Naive thymus-derived CD4-positive, alpha-beta T cell (primary cell): ENCODE measurements at regions not wholly inside any gene's neighbourhood (a gene's known extent, or its start where the extent isn't known, plus 50 kb on each side); places are given as distances from the start of the nearest gene placed in this dataset.
A peak's percentile ranks its signal among the peaks of the same experiment; 100 is the strongest.

Experiments used
- ATAC-seq: fragments of 150-1000 bp; cut with Tn5 transposase; 2 replicates; pipeline ENCODE4 v1.10.0; 2021; ENCODE audit warnings: mild to moderate bottlenecking, moderate library complexity
- CTCF ChIA-PET: fragments of 350-600 bp; sonication (Branson Sonifier 250); formaldehyde crosslinking; loops from one replicate; lab custom pipeline; 2021; ENCODE audit warnings: antibody characterized with exemption; lab: Charles Lee
- POLR2A ChIA-PET: fragments of 350-600 bp; sonication (Branson Sonifier 250); formaldehyde crosslinking; loops from one replicate; lab custom pipeline; 2021; ENCODE audit warnings: antibody characterized with exemption, inconsistent platforms; lab: Charles Lee
- DNase-seq, 9 donors: peaks; one replicate each; pipeline versions ENCODE4 v3.0.0 to v3.0.0-alpha.2; 2020 to 2022; ENCODE audit warnings: mixed read lengths in 1 of 9
- H3K27ac ChIP-seq: one replicate; pipeline ENCODE4 v1.7.0; 2013; ENCODE audit warnings: mild to moderate bottlenecking, low read depth, low read length, moderate library complexity
- H3K27me3 ChIP-seq, 2 donors: one replicate each; pipeline ENCODE4 v1.7.0; 2013; ENCODE audit warnings: low read length in 2 of 2, mild to moderate bottlenecking in 2 of 2, moderate library complexity in 2 of 2; ENCODE audit not compliant: control insufficient read depth in 2 of 2, insufficient read depth in 2 of 2
- H3K36me3 ChIP-seq, 3 experiments: 1 replicate in 2 of 3; 2 replicates in 1 of 3; pipeline ENCODE4 v1.7.0; 2013; ENCODE audit warnings: low read length in 3 of 3, mild to moderate bottlenecking in 3 of 3, moderate library complexity in 1 of 3; ENCODE audit not compliant: insufficient read depth in 3 of 3, control insufficient read depth in 2 of 3
- H3K4me1 ChIP-seq, 2 donors: one replicate each; pipeline ENCODE4 v1.7.0; 2013; ENCODE audit warnings: low read length in 2 of 2, mild to moderate bottlenecking in 2 of 2, moderate library complexity in 1 of 2; ENCODE audit not compliant: control insufficient read depth in 2 of 2, insufficient read depth in 2 of 2
- H3K4me3 ChIP-seq: 2 replicates; pipeline ENCODE4 v1.7.0; 2013; ENCODE audit warnings: mild to moderate bottlenecking, low read length
- H3K9me3 ChIP-seq, 3 experiments: 1 replicate in 2 of 3; 2 replicates in 1 of 3; pipeline ENCODE4 v1.7.0; 2013; ENCODE audit warnings: low read length in 3 of 3; ENCODE audit not compliant: control insufficient read depth in 2 of 3
- H3K27ac Mint-ChIP-seq, 9 donors: one replicate each; pipeline ENCODE4 v1.8.0; 2020 to 2022; ENCODE audit warnings: mixed read lengths in 9 of 9, mild to moderate bottlenecking in 8 of 9, moderate library complexity in 5 of 9, inconsistent platforms in 2 of 9
- H3K27me3 Mint-ChIP-seq, 5 donors: one replicate each; pipeline ENCODE4 v1.8.0; 2021 to 2022; ENCODE audit warnings: mixed read lengths in 5 of 5, mild to moderate bottlenecking in 1 of 5
- H3K36me3 Mint-ChIP-seq, 5 donors: one replicate each; pipeline ENCODE4 v1.8.0; 2020 to 2022; ENCODE audit warnings: mixed read lengths in 5 of 5, mild to moderate bottlenecking in 3 of 5, inconsistent platforms in 1 of 5
- H3K4me1 Mint-ChIP-seq, 7 donors: one replicate each; pipeline ENCODE4 v1.8.0; 2020 to 2022; ENCODE audit warnings: mixed read lengths in 7 of 7, mild to moderate bottlenecking in 3 of 7, inconsistent platforms in 1 of 7
- H3K4me3 Mint-ChIP-seq, 10 donors: one replicate each; pipeline ENCODE4 v1.8.0; 2020 to 2022; ENCODE audit warnings: mild to moderate bottlenecking in 10 of 10, mixed read lengths in 10 of 10, moderate library complexity in 6 of 10, inconsistent platforms in 2 of 10
- H3K9me3 Mint-ChIP-seq, 11 donors: one replicate each; pipeline ENCODE4 v1.8.0; 2020 to 2022; ENCODE audit warnings: mixed read lengths in 11 of 11, mild to moderate bottlenecking in 4 of 11, inconsistent platforms in 1 of 11, moderate library complexity in 1 of 11
- intact Hi-C, 2 donors: fragments of 100-400 bp; cut with micrococcal nuclease; formaldehyde crosslinking; loops; one replicate each; pipeline ENCODE4 v1.15.1; 2023

GRCh38 chr2:7971841-7972240 is 710.0 kb upstream of the ID2 start:
- intact Hi-C loops: no loop called here
- H3K4me3 Mint-ChIP-seq: no peak overlapping the region
- Histone ChIP-seq H3K27ac (no peak overlapping the region), H3K9me3 (no peaks in the 10 kb centered on the region), H3K27me3 (no peaks in the 10 kb centered on the region), H3K36me3 (no peaks in the 10 kb centered on the region), H3K4me3 (no peak overlapping the region), H3K4me1 (no peaks in the 10 kb centered on the region)
- no peaks in the 10 kb centered on the region for H3K36me3 Mint-ChIP-seq
- POLR2A ChIA-PET: no interaction called here
- H3K9me3 Mint-ChIP-seq: no peaks in the 10 kb centered on the region
- DNase-seq: no peak
- peaks cover 0 to 2% (median 0%) of the 10 kb centered on the region in 5 donors for H3K27me3 Mint-ChIP-seq
- no peak for ATAC-seq
- H3K4me1 Mint-ChIP-seq: no peaks in the 10 kb centered on the region
- H3K27ac Mint-ChIP-seq: no peak overlapping the region
- CTCF ChIA-PET: no interaction called here

GRCh38 chr2:7972670-7973069 is 709.2 kb upstream of the ID2 start:
- no peaks in the 10 kb centered on the region for H3K27me3 ChIP-seq
- Mint-ChIP-seq H3K27me3 (no peaks in the 10 kb centered on the region), H3K4me1 (peaks cover 0 to 3% (median 1%) of the 10 kb centered on the region in 7 donors), H3K4me3 (no peak overlapping the region), H3K27ac (no peak overlapping the region), H3K36me3 (no peaks in the 10 kb centered on the region), H3K9me3 (no peaks in the 10 kb centered on the region)
- intact Hi-C loops: no loop called here
- POLR2A ChIA-PET: no interaction called here
- H3K36me3 ChIP-seq: no peaks in the 10 kb centered on the region
- no peak overlapping the region for H3K4me3 ChIP-seq
- H3K4me1 ChIP-seq: no peaks in the 10 kb centered on the region
- no peak for ATAC-seq
- no peak overlapping the region for H3K27ac ChIP-seq
- DNase-seq: no peak
- CTCF ChIA-PET: no interaction called here
- H3K9me3 ChIP-seq: no peaks in the 10 kb centered on the region

- no peaks in the 10 kb centered on the region for H3K9me3 ChIP-seq
- no peaks in the 10 kb centered on the region for H3K36me3 ChIP-seq
- DNase-seq (no peak), ATAC-seq (no peak)
- intact Hi-C loops: no loop called here
- CTCF ChIA-PET: no interaction called here
- Mint-ChIP-seq H3K36me3 (peaks cover 0 to 2% (median 0%) of the 10 kb centered on the region in 5 donors), H3K9me3 (no peaks in the 10 kb centered on the region), H3K4me3 (no peak overlapping the region), H3K27ac (no peak overlapping the region), H3K27me3 (no peaks in the 10 kb centered on the region), H3K4me1 (peaks cover 0 to 12% (median 7%) of the 10 kb centered on the region in 7 donors)
- no peak overlapping the region for H3K27ac ChIP-seq
- H3K4me3 ChIP-seq: no peak overlapping the region
- no peaks in the 10 kb centered on the region for H3K27me3 ChIP-seq
- no peaks in the 10 kb centered on the region for H3K4me1 ChIP-seq
- POLR2A ChIA-PET: no interaction called here
These were observed 707.9 kb upstream of the ID2 start for GRCh38 chr2:7973801-7974480.

- H3K9me3 Mint-ChIP-seq: no peaks in the 10 kb centered on the region
- Histone ChIP-seq H3K9me3 (no peaks in the 10 kb centered on the region), H3K4me1 (no peaks in the 10 kb centered on the region), H3K36me3 (no peaks in the 10 kb centered on the region), H3K27ac (no peak overlapping the region), H3K4me3 (no peak overlapping the region), H3K27me3 (no peaks in the 10 kb centered on the region)
- no peak overlapping the region for H3K4me3 Mint-ChIP-seq
- ChIA-PET CTCF (no interaction called here), POLR2A (no interaction called here)
- no peaks in the 10 kb centered on the region for H3K27me3 Mint-ChIP-seq
- H3K27ac Mint-ChIP-seq: no peak overlapping the region
- DNase-seq (no peak), ATAC-seq (no peak)
- peaks cover 0 to 13% (median 7%) of the 10 kb centered on the region in 7 donors for H3K4me1 Mint-ChIP-seq
- peaks cover 0 to 4% (median 0%) of the 10 kb centered on the region in 5 donors for H3K36me3 Mint-ChIP-seq
- intact Hi-C loops: no loop called here
These were observed 706.9 kb upstream of the ID2 start for GRCh38 chr2:7974936-7975335.

- POLR2A ChIA-PET: no interaction called here
- peaks cover 0 to 4% (median 0%) of the 10 kb centered on the region in 5 donors for H3K36me3 Mint-ChIP-seq
- no peaks in the 10 kb centered on the region for H3K9me3 ChIP-seq
- peaks cover 0 to 13% (median 7%) of the 10 kb centered on the region in 7 donors for H3K4me1 Mint-ChIP-seq
- H3K27ac Mint-ChIP-seq: no peak overlapping the region
- no peaks in the 10 kb centered on the region for H3K9me3 Mint-ChIP-seq
- CTCF ChIA-PET: no interaction called here
- no peak overlapping the region for H3K27ac ChIP-seq
- H3K4me3 Mint-ChIP-seq: no peak overlapping the region
- H3K4me3 ChIP-seq: no peak overlapping the region
- H3K4me1 ChIP-seq: no peaks in the 10 kb centered on the region
- no peaks in the 10 kb centered on the region for H3K27me3 ChIP-seq
- ATAC-seq (no peak), DNase-seq (no peak)
- no peaks in the 10 kb centered on the region for H3K27me3 Mint-ChIP-seq
- H3K36me3 ChIP-seq: no peaks in the 10 kb centered on the region
- intact Hi-C loops: no loop called here
These were observed 705.6 kb upstream of the ID2 start for GRCh38 chr2:7976206-7976605.

GRCh38 chr2:7977981-7978380 is 703.9 kb upstream of the ID2 start:
- no peak overlapping the region for H3K4me3 ChIP-seq
- H3K9me3 Mint-ChIP-seq: peaks cover 0 to 4% (median 0%) of the 10 kb centered on the region in 11 donors
- H3K9me3 ChIP-seq: no peaks in the 10 kb centered on the region
- H3K4me1 Mint-ChIP-seq: peaks cover 0 to 13% (median 7%) of the 10 kb centered on the region in 7 donors
- H3K27ac ChIP-seq: no peak overlapping the region
- H3K27me3 Mint-ChIP-seq: no peaks in the 10 kb centered on the region
- POLR2A ChIA-PET: no interaction called here
- H3K36me3 ChIP-seq: no peaks in the 10 kb centered on the region
- H3K36me3 Mint-ChIP-seq: peaks cover 0 to 9% (median 0%) of the 10 kb centered on the region in 5 donors
- DNase-seq: no peak
- no peaks in the 10 kb centered on the region for H3K27me3 ChIP-seq
- CTCF ChIA-PET: interaction anchor here (0.5 kb wide), 1 partner anchor 654 kb away, joined by 3 read pairs; no protein-coding TSS in a partner anchor
- peak overlapping the region in 2 of 9 donors; percentile 75 to 78 for H3K27ac Mint-ChIP-seq
- intact Hi-C loops: no loop called here
- no peak for ATAC-seq
- H3K4me1 ChIP-seq: no peaks in the 10 kb centered on the region
- peak overlapping the region in 2 of 10 donors; percentile 12 to 18 for H3K4me3 Mint-ChIP-seq

GRCh38 chr2:7982054-7982453 is 699.8 kb upstream of the ID2 start:
- Mint-ChIP-seq H3K4me1 (peaks cover 12 to 34% (median 22%) of the 10 kb centered on the region in 7 donors), H3K36me3 (peaks cover 0 to 11% (median 0%) of the 10 kb centered on the region in 5 donors), H3K4me3 (no peak overlapping the region), H3K9me3 (peaks cover 0 to 4% (median 0%) of the 10 kb centered on the region in 11 donors), H3K27ac (no peak overlapping the region), H3K27me3 (no peaks in the 10 kb centered on the region)
- no peaks in the 10 kb centered on the region for H3K36me3 ChIP-seq
- H3K4me3 ChIP-seq: no peak overlapping the region
- ATAC-seq: no peak
- no peak for DNase-seq
- H3K27ac ChIP-seq: no peak overlapping the region
- H3K9me3 ChIP-seq: no peaks in the 10 kb centered on the region
- POLR2A ChIA-PET: no interaction called here
- H3K4me1 ChIP-seq: no peaks in the 10 kb centered on the region
- no peaks in the 10 kb centered on the region for H3K27me3 ChIP-seq
- intact Hi-C loops: no loop called here
- CTCF ChIA-PET: no interaction called here
